GM12878 (cell line): ENCODE measurements at regions not wholly inside any gene's neighbourhood (a gene's known extent, or its start where the extent isn't known, plus 50 kb on each side); places are given as distances from the start of the nearest gene placed in this dataset.

Experiments used
- BRCA1 ChIP-seq: IDR thresholded peaks from 2 replicates; pipeline ENCODE4 v1.6.1; 2011; ENCODE audit warnings: low read depth, low read length, improper control_type of control experiment
- CREM ChIP-seq: IDR thresholded peaks from 2 replicates; pipeline ENCODE4 v1.6.1; 2014; ENCODE audit warnings: antibody characterized with exemption, low read depth
- IKZF1 ChIP-seq: fragments of 450-650 bp; conservative IDR thresholded peaks from 2 replicates; pipeline ENCODE4 v1.6.1; 2017; ENCODE audit warnings: antibody characterized with exemption, mild to moderate bottlenecking
- JUNB ChIP-seq: IDR thresholded peaks from 2 replicates; pipeline ENCODE4 v1.6.1; 2016; ENCODE audit warnings: antibody characterized with exemption, mild to moderate bottlenecking
- KAT2A ChIP-seq: conservative IDR thresholded peaks from 2 replicates; pipeline ENCODE4 v1.6.1; 2011; ENCODE audit warnings: low read depth, low read length; ENCODE audit not compliant: control insufficient read depth
- NR2C2 ChIP-seq: IDR thresholded peaks from 2 replicates; pipeline ENCODE4 v1.6.1; 2011; ENCODE audit warnings: borderline replicate concordance, low read depth; ENCODE audit not compliant: control insufficient read depth, insufficient read length
- NR2F1 ChIP-seq: fragments of 450-650 bp; conservative IDR thresholded peaks from 2 replicates; pipeline ENCODE4 v1.6.1; 2017; ENCODE audit warnings: mild to moderate bottlenecking
- POLR2AphosphoS2 ChIP-seq: IDR thresholded peaks from 2 replicates; pipeline ENCODE4 v1.6.1; 2011; ENCODE audit warnings: low read depth, mild to moderate bottlenecking, low read length, improper control_type of control experiment, moderate library complexity
- RAD21 ChIP-seq: IDR thresholded peaks from 2 replicates; pipeline ENCODE4 v1.6.1; 2011; ENCODE audit warnings: mild to moderate bottlenecking, low read depth, low read length, moderate library complexity; ENCODE audit not compliant: insufficient read depth
- RB1 ChIP-seq: fragments of 450-650 bp; formaldehyde crosslinking; IDR thresholded peaks from 2 replicates; pipeline ENCODE4 v1.6.1; 2017; ENCODE audit warnings: mild to moderate bottlenecking, borderline replicate concordance
- SMC3 ChIP-seq: IDR thresholded peaks from 2 replicates; pipeline ENCODE4 v1.6.1; 2011; ENCODE audit warnings: low read length, improper control_type of control experiment, borderline replicate concordance
- SPI1 ChIP-seq: IDR thresholded peaks from 2 replicates; pipeline ENCODE4 v1.6.1; 2011; ENCODE audit warnings: low read depth, mild to moderate bottlenecking, low read length, moderate library complexity, borderline replicate concordance; ENCODE audit not compliant: insufficient read depth
- STAT1 ChIP-seq: fragments of 450-650 bp; conservative IDR thresholded peaks from 2 replicates; pipeline ENCODE4 v1.6.1; 2014; ENCODE audit warnings: antibody characterized with exemption, mild to moderate bottlenecking
- ZBED1 ChIP-seq: IDR thresholded peaks from 2 replicates; pipeline ENCODE4 v1.6.1; 2016; ENCODE audit warnings: borderline replicate concordance
- ZNF384 ChIP-seq: IDR thresholded peaks from 2 replicates; pipeline ENCODE4 v1.6.1; 2012; ENCODE audit warnings: low read depth, mild to moderate bottlenecking, low read length, improper control_type of control experiment, borderline replicate concordance
- ZZZ3 ChIP-seq: IDR thresholded peaks from 2 replicates; pipeline ENCODE4 v1.6.1; 2011; ENCODE audit warnings: low read depth; ENCODE audit not compliant: control insufficient read depth, insufficient read length
- TF ChIP-seq, protein P1 (sequence below): fragments of 450-650 bp; IDR thresholded peaks from 2 replicates; pipeline ENCODE4 v1.6.1; 2018; ENCODE audit warnings: mild to moderate bottlenecking, low read depth, moderate library complexity; ENCODE audit not compliant: partially characterized antibody
- TF ChIP-seq, protein P2 (sequence below): IDR thresholded peaks from 2 replicates; pipeline ENCODE4 v1.6.1; 2011; ENCODE audit warnings: low read depth, low read length, improper control_type of control experiment, borderline replicate concordance
- TF ChIP-seq, protein P3 (sequence below): fragments of 450-650 bp; IDR thresholded peaks from 2 replicates; pipeline ENCODE4 v1.6.1; 2016; ENCODE audit warnings: mild to moderate bottlenecking
- TF ChIP-seq, protein P4 (sequence below): fragments of 450-650 bp; IDR thresholded peaks from 2 replicates; pipeline ENCODE4 v1.6.1; 2017; ENCODE audit warnings: mild to moderate bottlenecking
- TF ChIP-seq, protein P5 (sequence below), 3 experiments: IDR thresholded peaks in 2 of 3; conservative IDR thresholded peaks in 1 of 3; 2 replicates each; pipeline ENCODE4 v1.5.1; 2011; ENCODE audit warnings: low read depth in 3 of 3, low read length in 3 of 3, mild to moderate bottlenecking in 3 of 3, control low read depth in 2 of 3, moderate library complexity in 2 of 3, inconsistent platforms in 1 of 3, mixed read lengths in 1 of 3; ENCODE audit not compliant: control insufficient read depth in 2 of 3, insufficient read depth in 1 of 3; ENCODE audit errors: extremely low read depth in 1 of 3

DNA sequence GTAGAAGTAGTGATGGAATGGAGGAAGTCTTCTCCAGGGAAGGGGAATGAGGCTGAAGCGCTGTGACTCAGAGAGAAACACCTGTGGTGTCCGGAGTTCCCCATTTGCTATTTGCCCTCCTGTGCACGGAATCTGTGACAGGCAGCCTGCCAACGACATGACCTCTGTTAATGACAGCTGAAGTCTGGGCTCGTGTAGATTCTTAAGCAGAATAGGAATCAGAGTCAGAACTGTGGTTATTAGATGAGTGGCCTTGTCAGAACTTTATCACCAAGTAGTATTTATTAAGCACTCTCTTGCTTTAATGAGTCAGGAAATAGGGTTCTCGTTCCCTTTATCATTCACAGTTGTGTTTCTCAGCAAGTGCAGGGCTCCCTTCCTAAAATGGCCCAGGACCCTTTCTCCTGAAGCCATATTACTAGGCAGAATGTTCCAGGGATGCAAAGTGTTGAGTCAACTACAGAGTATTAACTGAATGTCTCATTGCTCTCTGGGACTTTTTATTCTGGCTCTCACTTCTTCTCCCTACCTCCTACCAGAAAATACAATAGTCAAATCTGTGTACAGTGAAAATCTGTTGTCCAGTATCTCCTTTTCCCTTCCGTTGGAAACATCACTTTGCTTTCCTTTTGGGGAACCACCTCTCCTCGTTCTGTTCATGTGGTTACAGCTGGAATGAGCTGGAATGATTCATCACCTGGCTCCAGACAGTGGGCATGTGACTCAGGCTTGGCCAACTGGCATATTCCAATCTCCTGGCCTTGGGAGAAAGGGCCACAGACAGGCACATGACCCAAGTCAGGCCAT, 77.8 kb upstream of the MAX start (continued):
- TF ChIP-seq, protein P1, sequence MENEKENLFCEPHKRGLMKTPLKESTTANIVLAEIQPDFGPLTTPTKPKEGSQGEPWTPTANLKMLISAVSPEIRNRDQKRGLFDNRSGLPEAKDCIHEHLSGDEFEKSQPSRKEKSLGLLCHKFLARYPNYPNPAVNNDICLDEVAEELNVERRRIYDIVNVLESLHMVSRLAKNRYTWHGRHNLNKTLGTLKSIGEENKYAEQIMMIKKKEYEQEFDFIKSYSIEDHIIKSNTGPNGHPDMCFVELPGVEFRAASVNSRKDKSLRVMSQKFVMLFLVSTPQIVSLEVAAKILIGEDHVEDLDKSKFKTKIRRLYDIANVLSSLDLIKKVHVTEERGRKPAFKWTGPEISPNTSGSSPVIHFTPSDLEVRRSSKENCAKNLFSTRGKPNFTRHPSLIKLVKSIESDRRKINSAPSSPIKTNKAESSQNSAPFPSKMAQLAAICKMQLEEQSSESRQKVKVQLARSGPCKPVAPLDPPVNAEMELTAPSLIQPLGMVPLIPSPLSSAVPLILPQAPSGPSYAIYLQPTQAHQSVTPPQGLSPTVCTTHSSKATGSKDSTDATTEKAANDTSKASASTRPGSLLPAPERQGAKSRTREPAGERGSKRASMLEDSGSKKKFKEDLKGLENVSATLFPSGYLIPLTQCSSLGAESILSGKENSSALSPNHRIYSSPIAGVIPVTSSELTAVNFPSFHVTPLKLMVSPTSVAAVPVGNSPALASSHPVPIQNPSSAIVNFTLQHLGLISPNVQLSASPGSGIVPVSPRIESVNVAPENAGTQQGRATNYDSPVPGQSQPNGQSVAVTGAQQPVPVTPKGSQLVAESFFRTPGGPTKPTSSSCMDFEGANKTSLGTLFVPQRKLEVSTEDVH = no peak
- TF ChIP-seq RB1 (no peak), IKZF1 (peak; percentile 96), SPI1 (peak; percentile 90), SMC3 (no peak; the same call in 1 of the 2 replicates), ZZZ3 (no peak), BRCA1 (no peak), KAT2A (no peak), NR2C2 (no peak), CREM (peak; percentile 93), STAT1 (no peak), RAD21 (peak; percentile 11; the same call in 1 of the 2 replicates), ZBED1 (peak; percentile 99), NR2F1 (peak; percentile 85), JUNB (peak; percentile 98), POLR2AphosphoS2 (no peak), ZNF384 (no peak)
- TF ChIP-seq, protein P2, sequence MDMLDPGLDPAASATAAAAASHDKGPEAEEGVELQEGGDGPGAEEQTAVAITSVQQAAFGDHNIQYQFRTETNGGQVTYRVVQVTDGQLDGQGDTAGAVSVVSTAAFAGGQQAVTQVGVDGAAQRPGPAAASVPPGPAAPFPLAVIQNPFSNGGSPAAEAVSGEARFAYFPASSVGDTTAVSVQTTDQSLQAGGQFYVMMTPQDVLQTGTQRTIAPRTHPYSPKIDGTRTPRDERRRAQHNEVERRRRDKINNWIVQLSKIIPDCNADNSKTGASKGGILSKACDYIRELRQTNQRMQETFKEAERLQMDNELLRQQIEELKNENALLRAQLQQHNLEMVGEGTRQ = no peak
- TF ChIP-seq, protein P3, sequence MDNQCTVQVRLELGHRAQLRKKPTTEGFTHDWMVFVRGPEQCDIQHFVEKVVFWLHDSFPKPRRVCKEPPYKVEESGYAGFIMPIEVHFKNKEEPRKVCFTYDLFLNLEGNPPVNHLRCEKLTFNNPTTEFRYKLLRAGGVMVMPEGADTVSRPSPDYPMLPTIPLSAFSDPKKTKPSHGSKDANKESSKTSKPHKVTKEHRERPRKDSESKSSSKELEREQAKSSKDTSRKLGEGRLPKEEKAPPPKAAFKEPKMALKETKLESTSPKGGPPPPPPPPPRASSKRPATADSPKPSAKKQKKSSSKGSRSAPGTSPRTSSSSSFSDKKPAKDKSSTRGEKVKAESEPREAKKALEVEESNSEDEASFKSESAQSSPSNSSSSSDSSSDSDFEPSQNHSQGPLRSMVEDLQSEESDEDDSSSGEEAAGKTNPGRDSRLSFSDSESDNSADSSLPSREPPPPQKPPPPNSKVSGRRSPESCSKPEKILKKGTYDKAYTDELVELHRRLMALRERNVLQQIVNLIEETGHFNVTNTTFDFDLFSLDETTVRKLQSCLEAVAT = no peak
- TF ChIP-seq, protein P4, sequence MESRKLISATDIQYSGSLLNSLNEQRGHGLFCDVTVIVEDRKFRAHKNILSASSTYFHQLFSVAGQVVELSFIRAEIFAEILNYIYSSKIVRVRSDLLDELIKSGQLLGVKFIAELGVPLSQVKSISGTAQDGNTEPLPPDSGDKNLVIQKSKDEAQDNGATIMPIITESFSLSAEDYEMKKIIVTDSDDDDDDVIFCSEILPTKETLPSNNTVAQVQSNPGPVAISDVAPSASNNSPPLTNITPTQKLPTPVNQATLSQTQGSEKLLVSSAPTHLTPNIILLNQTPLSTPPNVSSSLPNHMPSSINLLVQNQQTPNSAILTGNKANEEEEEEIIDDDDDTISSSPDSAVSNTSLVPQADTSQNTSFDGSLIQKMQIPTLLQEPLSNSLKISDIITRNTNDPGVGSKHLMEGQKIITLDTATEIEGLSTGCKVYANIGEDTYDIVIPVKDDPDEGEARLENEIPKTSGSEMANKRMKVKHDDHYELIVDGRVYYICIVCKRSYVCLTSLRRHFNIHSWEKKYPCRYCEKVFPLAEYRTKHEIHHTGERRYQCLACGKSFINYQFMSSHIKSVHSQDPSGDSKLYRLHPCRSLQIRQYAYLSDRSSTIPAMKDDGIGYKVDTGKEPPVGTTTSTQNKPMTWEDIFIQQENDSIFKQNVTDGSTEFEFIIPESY = no peak
- TF ChIP-seq, protein P5, sequence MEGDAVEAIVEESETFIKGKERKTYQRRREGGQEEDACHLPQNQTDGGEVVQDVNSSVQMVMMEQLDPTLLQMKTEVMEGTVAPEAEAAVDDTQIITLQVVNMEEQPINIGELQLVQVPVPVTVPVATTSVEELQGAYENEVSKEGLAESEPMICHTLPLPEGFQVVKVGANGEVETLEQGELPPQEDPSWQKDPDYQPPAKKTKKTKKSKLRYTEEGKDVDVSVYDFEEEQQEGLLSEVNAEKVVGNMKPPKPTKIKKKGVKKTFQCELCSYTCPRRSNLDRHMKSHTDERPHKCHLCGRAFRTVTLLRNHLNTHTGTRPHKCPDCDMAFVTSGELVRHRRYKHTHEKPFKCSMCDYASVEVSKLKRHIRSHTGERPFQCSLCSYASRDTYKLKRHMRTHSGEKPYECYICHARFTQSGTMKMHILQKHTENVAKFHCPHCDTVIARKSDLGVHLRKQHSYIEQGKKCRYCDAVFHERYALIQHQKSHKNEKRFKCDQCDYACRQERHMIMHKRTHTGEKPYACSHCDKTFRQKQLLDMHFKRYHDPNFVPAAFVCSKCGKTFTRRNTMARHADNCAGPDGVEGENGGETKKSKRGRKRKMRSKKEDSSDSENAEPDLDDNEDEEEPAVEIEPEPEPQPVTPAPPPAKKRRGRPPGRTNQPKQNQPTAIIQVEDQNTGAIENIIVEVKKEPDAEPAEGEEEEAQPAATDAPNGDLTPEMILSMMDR (IDR thresholded peaks at IDR 0.05 in 2 of 3, conservative IDR thresholded peaks at IDR 0.05 in 1 of 3; ENCODE audit: control insufficient read depth in 2 of 3, extremely low read depth in 1 of 3, insufficient read depth in 1 of 3, low read depth in 3 of 3, low read length in 3 of 3) = no peak
